ENCODE measurements at regions not wholly inside any gene's neighbourhood (a gene's known extent, or its start where the extent isn't known, plus 50 kb on each side); places are given as distances from the start of the nearest gene placed in this dataset.

GRCh38 chr7:153628825-153629224, 423.4 kb upstream of the DPP6 start:
- H3K4me1 Mint-ChIP-seq, result no peaks in the 10 kb centered on the region
- no peak overlapping the region for H3K4me3 ChIP-seq (replicated peaks in 1 of 3; ENCODE audit: low read depth in 2 of 3, low read length in 3 of 3)
- H3K4me3 Mint-ChIP-seq, result no peak overlapping the region
- peaks cover 15 to 24% of the 10 kb centered on the region in 2 donors for H3K9me3 ChIP-seq (replicated peaks in 1 of 2; ENCODE audit: control insufficient read depth in 1 of 2, insufficient read depth in 1 of 2, low read length in 2 of 2)
- no peak for TF ChIP-seq CTCF (IDR thresholded peaks at IDR 0.05)
- H3K9me3 Mint-ChIP-seq, result peaks cover 2 to 29% (median 8%) of the 10 kb centered on the region in 7 donors
- intact Hi-C loops (cut with micrococcal nuclease), result no loop called here
- no peaks in the 10 kb centered on the region for H3K36me3 Mint-ChIP-seq
- DNase-seq, result no peak
- no peaks in the 10 kb centered on the region for H3K27me3 ChIP-seq (ENCODE audit: control insufficient read depth in 2 of 2, insufficient read depth in 2 of 2, low read length in 2 of 2)
- no peaks in the 10 kb centered on the region for H4K20me1 ChIP-seq (ENCODE audit: insufficient read depth, low read length)
- H3K9ac ChIP-seq (ENCODE audit: insufficient read depth, low read length, poor library complexity, severe bottlenecking), result no peak overlapping the region
- H3K27ac ChIP-seq (ENCODE audit: low read depth in 1 of 2, low read length in 2 of 2), result no peak overlapping the region
- no peak overlapping the region for H3K27ac Mint-ChIP-seq
- H3K36me3 ChIP-seq (replicated peaks in 1 of 2; ENCODE audit: control insufficient read depth in 1 of 2, insufficient read depth in 2 of 2, low read length in 2 of 2), result no peaks in the 10 kb centered on the region
- H3K4me1 ChIP-seq (ENCODE audit: control insufficient read depth in 1 of 2, insufficient read depth in 2 of 2, low read length in 2 of 2), result no peaks in the 10 kb centered on the region
- H3K27me3 Mint-ChIP-seq (ENCODE audit: low read depth in 3 of 3), result no peaks in the 10 kb centered on the region
- H2AFZ ChIP-seq (ENCODE audit: insufficient read depth, low read depth, low read length, poor library complexity, severe bottlenecking), result no peak overlapping the region
- no peak overlapping the region for H3K4me2 ChIP-seq (replicated peaks; ENCODE audit: extremely low read depth, low read length, poor library complexity, severe bottlenecking)
- no peaks in the 10 kb centered on the region for H3K79me2 ChIP-seq (ENCODE audit: insufficient read depth, low read length)
- WGBS (ENCODE audit: insufficient coverage), result no CpG with 5 or more reads among the region's 1 CpG

GRCh38 chr7:153638821-153639435, 413.3 kb upstream of the DPP6 start:
- H3K4me1 ChIP-seq (ENCODE audit: control insufficient read depth in 1 of 2, insufficient read depth in 2 of 2, low read length in 2 of 2), result no peaks in the 10 kb centered on the region
- no peaks in the 10 kb centered on the region for H3K27me3 ChIP-seq (ENCODE audit: control insufficient read depth in 2 of 2, insufficient read depth in 2 of 2, low read length in 2 of 2)
- H3K27ac Mint-ChIP-seq, result no peak overlapping the region
- H3K4me1 Mint-ChIP-seq, result no peaks in the 10 kb centered on the region
- H4K20me1 ChIP-seq (ENCODE audit: insufficient read depth, low read length), result no peaks in the 10 kb centered on the region
- no peak for DNase-seq
- H3K27me3 Mint-ChIP-seq (ENCODE audit: low read depth in 3 of 3), result peaks cover 0 to 2% (median 1%) of the 10 kb centered on the region in 3 donors
- no peak overlapping the region for H3K4me2 ChIP-seq (replicated peaks; ENCODE audit: extremely low read depth, low read length, poor library complexity, severe bottlenecking)
- TF ChIP-seq CTCF (IDR thresholded peaks at IDR 0.05), result no peak
- intact Hi-C loops (cut with micrococcal nuclease), result no loop called here
- no peak overlapping the region for H2AFZ ChIP-seq (ENCODE audit: insufficient read depth, low read depth, low read length, poor library complexity, severe bottlenecking)
- peaks cover 15 to 33% (median 23%) of the 10 kb centered on the region in 7 donors for H3K9me3 Mint-ChIP-seq
- H3K9me3 ChIP-seq (replicated peaks in 1 of 2; ENCODE audit: control insufficient read depth in 1 of 2, insufficient read depth in 1 of 2, low read length in 2 of 2), result peaks cover 33 to 42% of the 10 kb centered on the region in 2 donors
- H3K4me3 Mint-ChIP-seq, result no peak overlapping the region
- 89% methylated on average over 6 of the region's 10 CpGs for WGBS (ENCODE audit: insufficient coverage)
- H3K4me3 ChIP-seq (replicated peaks in 1 of 3; ENCODE audit: low read depth in 2 of 3, low read length in 3 of 3), result no peak overlapping the region
- H3K9ac ChIP-seq (ENCODE audit: insufficient read depth, low read length, poor library complexity, severe bottlenecking), result no peak overlapping the region
- H3K36me3 ChIP-seq (replicated peaks in 1 of 2; ENCODE audit: control insufficient read depth in 1 of 2, insufficient read depth in 2 of 2, low read length in 2 of 2), result no peaks in the 10 kb centered on the region
- H3K36me3 Mint-ChIP-seq, result no peaks in the 10 kb centered on the region
- H3K79me2 ChIP-seq (ENCODE audit: insufficient read depth, low read length), result no peaks in the 10 kb centered on the region
- H3K27ac ChIP-seq (ENCODE audit: low read depth in 1 of 2, low read length in 2 of 2), result no peak overlapping the region

All from CD14-positive monocyte (primary cell).